GM18517 (cell line): ENCODE measurements at regions not wholly inside any gene's neighbourhood (a gene's known extent, or its start where the extent isn't known, plus 50 kb on each side); places are given as distances from the start of the nearest gene placed in this dataset.

Experiments
- ATAC-seq: cut with Tn5 transposase; IDR thresholded peaks from one replicate; pipeline ENCODE4 v1.9.1; 2021; ENCODE audit warnings: mild to moderate bottlenecking, moderate library complexity; ENCODE audit not compliant: unreplicated experiment

DNA sequence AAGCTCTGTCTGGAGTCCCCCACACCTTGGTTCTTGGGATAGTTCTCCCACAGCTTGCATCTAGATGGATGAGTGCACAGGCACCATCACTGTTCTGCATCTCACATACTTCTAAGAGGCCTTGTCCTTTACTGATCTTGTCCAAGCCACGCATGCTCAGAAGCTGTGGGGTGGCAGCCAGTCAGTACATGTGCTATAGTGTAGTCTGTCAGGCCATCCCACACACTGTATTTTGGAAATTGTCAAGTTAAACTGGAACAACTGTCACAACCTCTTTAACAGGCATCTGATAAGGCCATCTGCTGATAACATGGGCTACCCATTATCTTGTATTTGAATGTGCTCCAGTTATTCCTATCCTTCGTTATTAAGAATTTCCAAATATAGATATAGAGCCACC is 296.5 kb upstream of the AZI2 start:
- ATAC-seq, result no peak

GRCh38 chr3:28646435-28646834 is 297.8 kb upstream of the AZI2 start:
- ATAC-seq, result no peak

GRCh38 chr3:28649266-28649665 is 300.6 kb upstream of the AZI2 start:
- ATAC-seq, result no peak

DNA sequence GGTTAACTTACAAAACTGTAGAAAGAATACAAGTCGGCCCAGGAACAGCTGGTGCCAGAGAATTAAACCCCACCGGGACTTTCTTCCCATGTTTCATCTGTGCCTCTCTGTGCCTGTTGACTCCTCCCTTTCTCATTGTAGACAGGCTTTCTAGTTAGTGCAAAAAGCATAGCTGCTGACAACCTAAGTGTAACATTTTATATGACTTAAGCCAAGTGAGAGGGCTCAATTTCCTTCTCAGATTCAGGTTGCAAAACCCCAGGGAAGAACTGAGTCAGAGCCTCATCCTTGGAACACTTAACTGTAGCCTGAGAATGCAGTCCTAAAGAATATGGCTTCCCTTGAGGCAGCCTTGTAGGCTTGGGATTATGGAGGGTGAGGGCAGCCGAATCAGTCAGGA is 302.5 kb upstream of the AZI2 start:
- no peak for ATAC-seq

GRCh38 chr3:28664123-28664522 is 315.5 kb upstream of the AZI2 start:
- ATAC-seq, result no peak

- ATAC-seq, result peak; percentile 94
These were observed 319.3 kb upstream of the AZI2 start for GRCh38 chr3:28667646-28668621.

DNA sequence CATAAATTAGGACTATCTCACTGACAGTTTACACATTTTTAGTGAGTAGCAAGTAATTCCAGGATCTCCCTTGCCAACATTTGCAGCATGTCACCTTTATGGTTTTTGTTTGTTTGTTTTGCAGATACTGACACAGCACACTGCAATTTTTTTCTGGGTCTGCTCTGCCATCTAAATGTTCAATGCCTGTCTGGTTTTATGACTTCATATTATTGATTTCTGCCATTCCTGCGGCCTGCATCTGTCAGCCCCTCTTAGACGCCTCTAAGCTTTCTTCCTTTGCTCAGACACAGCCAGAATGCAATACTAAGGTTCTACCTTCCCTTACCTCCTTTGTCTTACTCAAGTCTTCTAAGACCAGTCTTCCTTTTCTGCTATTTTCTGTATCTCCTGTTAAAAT is 321.2 kb upstream of the AZI2 start:
- ATAC-seq, result no peak

- no peak for ATAC-seq
These were observed 323.8 kb upstream of the AZI2 start for GRCh38 chr3:28672406-28672805.

DNA sequence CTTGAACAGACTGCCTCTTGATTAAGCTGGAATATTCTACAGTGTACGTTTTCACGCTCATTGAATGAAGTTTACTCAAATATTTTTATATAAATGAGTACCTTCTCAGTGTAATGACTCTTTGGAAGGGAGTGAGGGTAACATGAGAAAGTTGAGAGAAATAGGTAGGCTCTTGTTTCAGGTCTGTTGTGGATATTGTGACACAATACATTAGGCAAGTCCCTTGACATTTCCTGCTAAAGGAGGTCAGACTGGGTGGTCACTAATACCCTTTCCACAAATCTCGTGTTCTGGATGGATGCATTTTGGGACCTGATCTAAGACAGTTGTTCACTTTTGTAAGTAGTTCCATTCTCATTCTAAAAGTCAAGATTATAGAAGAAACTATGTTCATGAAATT is 324.8 kb upstream of the AZI2 start:
- ATAC-seq, result no peak

- ATAC-seq, result no peak
These were observed 325.6 kb upstream of the AZI2 start for GRCh38 chr3:28674212-28674611.

DNA sequence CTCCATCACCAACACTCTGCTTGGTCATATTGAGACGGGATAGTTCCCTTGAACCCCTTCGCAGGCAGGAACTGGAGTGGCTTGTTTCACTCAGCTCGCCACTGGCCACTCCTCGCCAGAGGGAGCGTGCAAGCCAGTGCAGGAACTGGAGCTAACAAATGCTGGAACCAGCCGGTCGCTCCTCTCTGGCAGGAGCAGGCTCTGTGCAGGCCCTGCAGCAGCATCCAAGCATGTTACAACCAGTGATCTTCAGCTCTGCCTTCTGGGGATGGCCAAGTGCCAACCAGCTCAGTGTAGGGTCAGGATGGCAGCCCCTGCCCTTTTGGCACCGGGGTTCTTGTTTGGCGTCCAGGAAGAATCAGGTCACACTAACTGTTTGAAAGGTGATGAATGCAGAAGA is 329.0 kb upstream of the AZI2 start:
- ATAC-seq, result no peak

DNA sequence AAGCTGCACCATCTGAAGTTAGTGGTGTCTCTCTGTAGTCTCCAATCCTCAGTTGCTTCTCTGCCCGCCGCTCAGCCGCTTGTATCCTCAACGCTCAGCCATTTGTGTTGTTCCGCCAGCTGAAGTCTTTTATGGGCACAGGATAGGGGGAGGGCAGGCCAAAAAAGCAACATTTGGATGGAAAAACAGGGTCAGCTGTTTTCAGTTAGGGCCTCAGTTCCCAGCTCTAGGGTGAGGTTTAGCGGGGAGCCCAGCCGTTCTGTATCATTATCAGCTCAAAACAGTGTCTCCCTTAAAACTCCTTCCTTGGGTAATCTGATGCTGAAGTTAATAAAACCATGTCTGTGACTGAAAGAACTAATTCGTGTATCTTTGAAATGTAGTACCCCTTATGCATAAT is 329.5 kb upstream of the AZI2 start:
- no peak for ATAC-seq

DNA sequence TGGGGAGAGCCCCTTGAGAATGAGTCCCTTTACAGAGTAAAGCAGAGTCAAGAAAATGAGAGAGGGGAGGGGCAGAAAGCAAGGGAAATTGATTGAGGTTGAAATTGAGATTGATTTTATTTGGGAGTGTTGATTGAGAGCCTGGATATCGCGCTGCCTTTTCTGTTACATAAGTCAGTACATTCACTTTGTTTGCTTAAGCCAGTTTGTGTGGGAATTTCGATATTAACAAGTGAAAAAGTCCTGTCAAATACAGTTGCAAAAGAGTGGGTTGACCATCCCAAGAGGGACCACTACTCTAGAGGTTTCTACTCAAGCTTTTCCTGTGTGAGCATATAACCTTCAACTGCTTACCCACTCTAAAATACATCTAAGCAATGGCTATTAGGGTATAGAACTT is 331.4 kb upstream of the AZI2 start:
- ATAC-seq, result no peak

GRCh38 chr3:28682121-28682520 is 333.5 kb upstream of the AZI2 start:
- no peak for ATAC-seq

DNA sequence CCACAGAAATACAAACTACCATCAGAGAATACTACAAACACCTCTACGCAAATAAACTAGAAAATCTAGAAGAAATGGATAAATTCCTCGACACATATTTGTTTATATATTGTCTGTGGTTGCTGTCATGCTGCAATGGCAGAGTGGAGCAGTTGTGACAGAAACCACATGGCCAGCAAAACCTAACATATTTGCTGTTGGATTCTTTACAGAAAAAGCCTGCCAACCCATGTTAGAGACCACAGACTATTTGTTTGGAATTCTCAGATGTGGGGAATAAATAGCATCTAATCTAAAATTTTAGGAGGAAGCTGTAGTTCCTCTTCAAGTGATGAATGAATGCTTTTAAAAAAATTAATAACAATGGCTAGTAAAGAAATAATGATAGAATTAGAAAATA is 341.6 kb upstream of the AZI2 start:
- no peak for ATAC-seq

DNA sequence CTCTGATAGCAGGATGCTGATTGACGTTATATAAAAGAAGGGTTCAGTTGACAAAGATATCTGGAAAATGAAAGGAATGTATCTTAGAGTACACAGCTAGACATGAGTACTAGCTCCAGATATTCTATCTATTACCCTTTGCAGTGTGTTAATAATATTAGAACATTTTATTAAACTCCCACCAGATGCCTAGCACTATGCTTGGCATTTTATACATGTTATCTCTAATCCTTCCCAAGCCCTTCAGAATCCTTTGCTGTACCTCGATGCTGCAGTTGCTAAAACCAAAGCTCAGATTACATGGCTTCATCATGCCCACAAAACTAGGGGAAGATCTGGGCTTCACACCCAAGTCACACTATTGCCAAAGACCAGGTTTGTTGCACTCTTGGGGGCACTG is 350.1 kb upstream of the AZI2 start:
- no peak for ATAC-seq

- ATAC-seq, result no peak
These were observed 350.7 kb upstream of the AZI2 start for GRCh38 chr3:28699283-28699682.

- ATAC-seq, result no peak
These were observed 352.1 kb upstream of the AZI2 start for GRCh38 chr3:28700728-28701127.

DNA sequence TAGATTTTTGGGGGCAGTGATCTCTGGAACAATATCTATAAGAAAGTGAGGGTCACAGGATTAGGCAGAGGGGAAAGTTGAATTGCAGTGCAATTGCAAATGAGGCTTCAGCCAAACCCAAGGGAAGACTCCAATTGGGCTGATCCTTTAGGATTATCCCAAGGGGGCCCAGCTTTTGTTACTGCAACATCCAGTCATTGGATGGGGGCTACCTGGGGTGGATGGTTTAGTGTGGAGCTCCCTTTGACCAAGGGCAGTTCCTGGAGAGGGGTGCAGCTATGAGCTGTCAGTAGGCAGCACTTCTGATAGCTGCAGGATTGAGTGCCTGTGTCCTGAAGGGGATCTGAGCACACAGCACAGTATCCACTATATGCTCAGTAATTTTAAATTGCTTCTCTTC is 355.2 kb upstream of the AZI2 start:
- ATAC-seq, result no peak

- no peak for ATAC-seq
These were observed 362.7 kb upstream of the AZI2 start for GRCh38 chr3:28711293-28711692.

DNA sequence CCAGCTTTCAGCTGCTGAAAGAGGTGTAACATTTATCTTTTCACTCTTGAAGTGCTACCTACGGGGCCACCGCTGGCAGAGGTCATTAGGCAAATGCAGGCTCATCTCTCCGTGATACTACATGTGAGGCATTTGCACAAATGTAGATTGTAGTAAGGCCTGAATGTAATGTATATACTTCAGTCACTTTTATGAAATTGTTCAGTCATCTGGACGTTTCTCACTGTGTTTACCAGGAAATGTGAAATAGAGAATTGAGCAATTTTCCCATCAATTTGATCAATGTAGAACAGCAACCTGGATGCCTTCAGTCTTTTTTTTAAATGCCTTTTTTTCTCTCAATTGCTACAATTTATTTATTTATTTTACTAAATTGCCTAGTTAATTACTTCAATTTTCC is 368.3 kb upstream of the AZI2 start:
- no peak for ATAC-seq

DNA sequence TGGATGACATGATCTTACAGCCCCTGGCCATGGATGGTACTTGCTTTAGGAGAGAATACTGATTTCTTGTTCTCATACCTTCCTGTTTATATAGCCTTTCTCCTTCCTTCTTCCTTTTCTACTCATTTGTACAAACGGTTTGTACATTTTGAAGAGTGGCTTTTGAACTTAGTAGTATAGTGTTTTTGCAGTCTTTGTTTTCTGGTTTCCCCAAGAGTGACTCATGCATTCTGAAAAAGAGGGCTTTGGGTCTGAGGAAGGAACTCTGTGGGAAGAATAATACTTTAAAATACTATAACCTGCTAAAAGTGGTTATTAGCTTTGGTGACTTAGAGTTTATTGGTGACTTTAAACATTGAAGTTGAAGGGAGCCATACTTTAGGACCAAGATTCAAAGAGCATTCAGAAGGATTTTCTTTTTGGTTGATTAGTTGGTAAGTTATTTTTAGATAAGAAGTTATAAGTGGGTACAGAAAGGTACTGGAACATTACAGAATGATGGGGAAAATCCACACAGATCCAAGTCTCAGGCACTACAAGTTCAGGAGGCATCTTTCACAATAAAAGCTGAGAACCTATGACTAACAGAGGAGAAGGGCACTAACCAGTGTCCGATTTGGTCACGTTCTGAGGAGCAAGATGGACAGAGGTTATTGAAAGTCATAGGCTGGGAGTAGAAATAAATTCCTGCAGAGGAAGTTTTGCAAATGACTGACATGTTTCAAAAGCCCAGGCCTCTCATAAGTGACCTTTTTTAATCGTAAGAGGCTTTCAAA is 369.6 kb upstream of the AZI2 start:
- ATAC-seq, result no peak
